BE2C (cell line): ENCODE measurements at regions not wholly inside any gene's neighbourhood (a gene's known extent, or its start where the extent isn't known, plus 50 kb on each side); places are given as distances from the start of the nearest gene placed in this dataset.

Experiments
- DNase-seq: peaks from one replicate; pipeline ENCODE4 v3.0.0-alpha.2; 2020
- H3K27me3 ChIP-seq: fragments of 250-450 bp; sonication (Bioruptor Pico); 2 replicates; pipeline ENCODE4 v1.5.1; 2020; ENCODE audit warnings: mild to moderate bottlenecking
- H3K36me3 ChIP-seq: fragments of 250-450 bp; sonication (Bioruptor Pico); 2 replicates; pipeline ENCODE4 v1.5.1; 2020; ENCODE audit warnings: mild to moderate bottlenecking
- H3K4me1 ChIP-seq: fragments of 250-450 bp; sonication (Bioruptor Pico); 2 replicates; pipeline ENCODE4 v1.5.1; 2020
- H3K4me3 ChIP-seq: 2 replicates; pipeline ENCODE4 v1.5.1; 2011; ENCODE audit warnings: low read depth, low read length
- H3K9me3 ChIP-seq: fragments of 250-450 bp; sonication (Bioruptor Pico); 2 replicates; pipeline ENCODE4 v1.5.1; 2020
- CTCF ChIP-seq: IDR thresholded peaks from 2 replicates; pipeline ENCODE4 v1.5.1; 2012; ENCODE audit warnings: mild to moderate bottlenecking, low read depth, low read length

- no peaks in the 10 kb centered on the region for H3K4me1 ChIP-seq
- H3K9me3 ChIP-seq = no peaks in the 10 kb centered on the region
- H3K27me3 ChIP-seq = no peaks in the 10 kb centered on the region
- H3K4me3 ChIP-seq = no peak overlapping the region
- no peak for TF ChIP-seq CTCF
- no peak for DNase-seq
- H3K36me3 ChIP-seq = no peaks in the 10 kb centered on the region
Measured at GRCh38 chr2:157043786-157044185, 213.7 kb upstream of the GALNT5 start.

GRCh38 chr2:157046396-157046795 is 211.1 kb upstream of the GALNT5 start:
- Histone ChIP-seq H3K4me3 (no peak overlapping the region), H3K4me1 (no peaks in the 10 kb centered on the region), H3K9me3 (no peaks in the 10 kb centered on the region), H3K27me3 (no peaks in the 10 kb centered on the region), H3K36me3 (no peaks in the 10 kb centered on the region)
- no peak for TF ChIP-seq CTCF
- no peak for DNase-seq

GRCh38 chr2:157052685-157053224 is 204.8 kb upstream of the GALNT5 start:
- DNase-seq = no peak
- Histone ChIP-seq H3K9me3 (no peaks in the 10 kb centered on the region), H3K27me3 (no peaks in the 10 kb centered on the region), H3K4me1 (no peaks in the 10 kb centered on the region), H3K4me3 (no peak overlapping the region), H3K36me3 (no peaks in the 10 kb centered on the region)
- no peak for TF ChIP-seq CTCF

GRCh38 chr2:157053876-157054275 is 203.6 kb upstream of the GALNT5 start:
- TF ChIP-seq CTCF = no peak
- Histone ChIP-seq H3K27me3 (no peaks in the 10 kb centered on the region), H3K4me1 (no peaks in the 10 kb centered on the region), H3K4me3 (no peak overlapping the region), H3K9me3 (no peaks in the 10 kb centered on the region), H3K36me3 (no peaks in the 10 kb centered on the region)
- no peak for DNase-seq

GRCh38 chr2:157055660-157056199 is 201.8 kb upstream of the GALNT5 start:
- DNase-seq = no peak
- Histone ChIP-seq H3K4me3 (no peak overlapping the region), H3K27me3 (no peaks in the 10 kb centered on the region), H3K9me3 (no peaks in the 10 kb centered on the region), H3K4me1 (no peaks in the 10 kb centered on the region), H3K36me3 (no peaks in the 10 kb centered on the region)
- TF ChIP-seq CTCF = peak; percentile 18; the same call in 1 of the 2 replicates

- Histone ChIP-seq H3K27me3 (no peaks in the 10 kb centered on the region), H3K4me3 (no peak overlapping the region), H3K36me3 (no peaks in the 10 kb centered on the region), H3K4me1 (no peaks in the 10 kb centered on the region), H3K9me3 (no peaks in the 10 kb centered on the region)
- no peak for TF ChIP-seq CTCF
- DNase-seq = no peak
Measured at GRCh38 chr2:157056200-157056676, 201.3 kb upstream of the GALNT5 start.
